ENCODE measurements at regions not wholly inside any gene's neighbourhood (a gene's known extent, or its start where the extent isn't known, plus 50 kb on each side); places are given as distances from the start of the nearest gene placed in this dataset.
"Not testable (repeated sequence)": the region's sequence is repeated elsewhere in the genome, so short reads cannot be mapped to it uniquely, and the experiment has no call there.

DNA sequence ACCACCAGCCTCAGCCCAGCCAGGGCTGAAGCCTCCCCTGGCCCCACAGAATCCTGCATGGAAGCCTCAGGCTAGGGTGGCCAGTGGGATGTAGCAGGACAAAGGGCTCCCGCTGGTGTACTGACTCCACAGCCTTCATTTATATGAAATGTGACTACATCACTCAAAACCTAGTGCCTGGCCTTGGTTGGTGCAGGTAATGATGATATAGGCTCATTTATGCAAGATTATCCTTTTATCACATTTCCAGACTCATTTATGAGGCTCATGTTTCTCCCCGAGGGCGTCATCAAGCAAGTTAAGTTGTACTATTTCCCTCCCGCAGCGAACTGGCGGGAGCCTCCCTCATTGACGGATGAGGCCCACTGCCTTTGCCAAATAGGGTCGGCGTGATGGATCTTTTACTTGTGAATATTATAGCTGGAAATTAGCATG, 179.1 kb upstream of the SMAD3 start:
- H3K4me3 ChIP-seq: no peak overlapping the region
- TF ChIP-seq POLR2AphosphoS5 (IDR thresholded peaks at IDR 0.05): no peak
- TF ChIP-seq POLR2A (IDR thresholded peaks at IDR 0.05): no peak
- TF ChIP-seq, protein P1, sequence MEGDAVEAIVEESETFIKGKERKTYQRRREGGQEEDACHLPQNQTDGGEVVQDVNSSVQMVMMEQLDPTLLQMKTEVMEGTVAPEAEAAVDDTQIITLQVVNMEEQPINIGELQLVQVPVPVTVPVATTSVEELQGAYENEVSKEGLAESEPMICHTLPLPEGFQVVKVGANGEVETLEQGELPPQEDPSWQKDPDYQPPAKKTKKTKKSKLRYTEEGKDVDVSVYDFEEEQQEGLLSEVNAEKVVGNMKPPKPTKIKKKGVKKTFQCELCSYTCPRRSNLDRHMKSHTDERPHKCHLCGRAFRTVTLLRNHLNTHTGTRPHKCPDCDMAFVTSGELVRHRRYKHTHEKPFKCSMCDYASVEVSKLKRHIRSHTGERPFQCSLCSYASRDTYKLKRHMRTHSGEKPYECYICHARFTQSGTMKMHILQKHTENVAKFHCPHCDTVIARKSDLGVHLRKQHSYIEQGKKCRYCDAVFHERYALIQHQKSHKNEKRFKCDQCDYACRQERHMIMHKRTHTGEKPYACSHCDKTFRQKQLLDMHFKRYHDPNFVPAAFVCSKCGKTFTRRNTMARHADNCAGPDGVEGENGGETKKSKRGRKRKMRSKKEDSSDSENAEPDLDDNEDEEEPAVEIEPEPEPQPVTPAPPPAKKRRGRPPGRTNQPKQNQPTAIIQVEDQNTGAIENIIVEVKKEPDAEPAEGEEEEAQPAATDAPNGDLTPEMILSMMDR (IDR thresholded peaks at IDR 0.05 in 8 of 11, conservative IDR thresholded peaks at IDR 0.05 in 3 of 11): no peak
- H3K27me3 ChIP-seq (replicated peaks in 1 of 7): peaks cover 0 to 8% (median 0%) of the 10 kb centered on the region in 7 donors
- H3K4me1 ChIP-seq: peaks cover 0 to 11% (median 0%) of the 10 kb centered on the region in 6 donors
- H3K9me3 ChIP-seq: peaks cover 3 to 30% (median 19%) of the 10 kb centered on the region in 8 donors
- H3K27ac ChIP-seq: no peak overlapping the region
- H3K36me3 ChIP-seq: no peaks in the 10 kb centered on the region
- no peak for DNase-seq
- intact Hi-C loops (cut with DNase I; ENCODE audit: low total_unique reads): no loop called here
- 92 to 98% (median 96%) methylated on average over 9 of the region's 9 CpGs for WGBS, 5 donors

DNA sequence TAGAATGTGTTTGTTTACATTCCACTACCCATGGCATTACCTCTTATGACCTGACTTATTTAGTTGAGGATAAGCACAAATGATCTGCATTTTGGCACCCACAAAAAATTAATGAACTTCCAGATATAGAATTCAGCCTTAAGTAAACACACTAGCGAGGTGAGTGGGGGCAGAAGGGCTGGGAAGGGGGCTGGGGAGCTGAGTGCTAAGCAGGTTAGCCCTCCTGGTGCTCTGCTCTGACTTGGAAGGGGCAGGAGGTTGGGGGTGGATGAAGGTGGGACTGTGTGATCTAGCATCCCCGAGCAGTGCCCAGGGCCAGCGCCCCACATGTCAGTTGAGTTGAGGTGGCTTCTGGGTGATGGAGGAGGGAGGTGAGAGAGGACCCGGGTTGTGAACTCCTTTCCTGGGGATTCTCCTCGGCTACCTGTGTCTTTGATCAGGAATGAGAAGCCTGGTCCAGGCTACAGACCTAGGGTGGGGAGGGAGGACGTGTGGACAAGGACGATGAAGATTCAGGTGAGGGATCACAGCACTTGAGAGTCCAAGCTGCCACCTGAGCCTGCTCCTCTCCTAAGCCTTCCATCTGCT, 178.6 kb upstream of the SMAD3 start:
- peaks cover 0 to 3% (median 0%) of the 10 kb centered on the region in 7 donors for H3K27me3 ChIP-seq (replicated peaks in 1 of 7)
- H3K27ac ChIP-seq: no peak overlapping the region
- 82 to 96% (median 86%) methylated on average over 7 of the region's 7 CpGs for WGBS, 5 donors
- no peak for DNase-seq
- intact Hi-C loops (cut with DNase I; ENCODE audit: low total_unique reads): no loop called here
- no peak overlapping the region for H3K4me3 ChIP-seq
- peaks cover 0 to 11% (median 0%) of the 10 kb centered on the region in 6 donors for H3K4me1 ChIP-seq
- H3K36me3 ChIP-seq: no peaks in the 10 kb centered on the region
- TF ChIP-seq, protein P1 (IDR thresholded peaks at IDR 0.05 in 8 of 11, conservative IDR thresholded peaks at IDR 0.05 in 3 of 11): no peak
- TF ChIP-seq POLR2A (IDR thresholded peaks at IDR 0.05) (no peak), POLR2AphosphoS5 (IDR thresholded peaks at IDR 0.05) (no peak)
- H3K9me3 ChIP-seq: peaks cover 3 to 30% (median 19%) of the 10 kb centered on the region in 8 donors

DNA sequence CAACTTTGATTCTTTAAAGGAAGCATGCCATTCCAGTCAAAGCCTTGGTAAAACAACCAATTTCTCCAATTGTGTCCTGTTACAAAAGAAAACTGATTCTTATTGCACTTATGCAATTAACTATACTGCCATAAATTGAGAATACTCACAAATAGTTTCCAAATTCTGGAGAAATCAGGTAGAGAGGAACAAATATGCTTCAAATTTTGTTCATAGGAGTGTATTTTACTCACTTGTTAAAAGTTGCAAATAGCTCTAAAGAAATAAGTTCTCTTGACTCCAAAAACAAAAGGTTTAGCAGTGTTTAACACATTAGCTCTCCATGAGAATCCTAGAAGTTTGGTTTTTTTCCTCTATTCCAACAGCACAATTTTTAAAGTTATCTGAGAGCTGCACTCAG, 176.1 kb upstream of the SMAD3 start:
- H3K27ac ChIP-seq; H3K36me3 ChIP-seq; H3K27me3 ChIP-seq (replicated peaks in 1 of 7); H3K4me1 ChIP-seq; DNase-seq; H3K4me3 ChIP-seq; intact Hi-C loops (cut with DNase I; ENCODE audit: low total_unique reads): not testable (repeated sequence)
- H3K9me3 ChIP-seq: peaks cover 3 to 30% (median 19%) of the 10 kb centered on the region in 8 donors

DNA sequence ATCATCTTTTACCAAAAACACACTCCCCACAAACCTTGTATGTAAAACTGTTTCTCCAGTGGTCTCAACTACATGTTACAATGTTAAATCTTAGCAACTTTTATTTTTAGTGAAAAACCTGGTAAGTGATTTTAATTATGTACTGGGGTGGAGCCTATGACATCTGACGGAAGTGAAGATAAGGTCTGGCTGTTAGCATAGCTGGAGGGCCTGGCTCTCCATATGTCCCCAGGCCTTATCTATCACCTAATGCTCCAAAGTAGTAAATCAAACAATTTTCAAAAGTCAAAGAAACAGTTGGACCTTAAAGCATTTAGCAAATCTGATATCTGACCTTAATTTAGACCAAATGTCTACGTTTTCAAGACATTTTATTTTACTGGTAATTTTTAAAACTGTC, 173.6 kb upstream of the SMAD3 start:
- intact Hi-C loops (cut with DNase I; ENCODE audit: low total_unique reads): no loop called here
- no peak for DNase-seq
- WGBS, 5 donors: 53 to 61% (median 58%) methylated on average over 2 of the region's 2 CpGs
- no peaks in the 10 kb centered on the region for H3K27me3 ChIP-seq (replicated peaks in 1 of 7)
- H3K27ac ChIP-seq: no peak overlapping the region
- H3K36me3 ChIP-seq: no peaks in the 10 kb centered on the region
- TF ChIP-seq POLR2A (IDR thresholded peaks at IDR 0.05) (no peak), POLR2AphosphoS5 (IDR thresholded peaks at IDR 0.05) (no peak)
- TF ChIP-seq, protein P1 (IDR thresholded peaks at IDR 0.05 in 8 of 11, conservative IDR thresholded peaks at IDR 0.05 in 3 of 11): no peak
- H3K4me1 ChIP-seq: no peaks in the 10 kb centered on the region
- H3K4me3 ChIP-seq: no peak overlapping the region
- peaks cover 3 to 30% (median 19%) of the 10 kb centered on the region in 8 donors for H3K9me3 ChIP-seq

Data from spleen (tissue), 11 donors.